Spleen (tissue), 11 donors: ENCODE measurements at regions not wholly inside any gene's neighbourhood (a gene's known extent, or its start where the extent isn't known, plus 50 kb on each side); places are given as distances from the start of the nearest gene placed in this dataset.

ENCODE experiments used
- DNase-seq: peaks from one replicate; pipeline ENCODE4 v3.0.0-alpha.2; 2020
- H3K27ac ChIP-seq, 8 donors: fragments of 200-600 bp; sonication (generic) in 7 of 8; 1 replicate in 4 of 8; 2 replicates in 4 of 8; pipeline versions ENCODE4 v1.5.0 to v1.8.0; 2016 to 2021; ENCODE audit warnings: inconsistent platforms in 4 of 8, mild to moderate bottlenecking in 4 of 8, moderate library complexity in 1 of 8
- H3K27me3 ChIP-seq, 7 donors: fragments of 200-600 bp; sonication (generic) in 6 of 7; replicated peaks in 1 of 7; 1 replicate in 4 of 7; 2 replicates in 3 of 7; pipeline versions ENCODE4 v1.5.0 to v1.8.0; 2016 to 2021; ENCODE audit warnings: inconsistent platforms in 3 of 7, mild to moderate bottlenecking in 1 of 7
- H3K36me3 ChIP-seq, 6 donors: fragments of 200-600 bp; sonication (generic) in 5 of 6; 1 replicate in 4 of 6; 2 replicates in 2 of 6; pipeline versions ENCODE4 v1.5.0 to v1.8.0; 2016 to 2021; ENCODE audit warnings: inconsistent platforms in 2 of 6
- H3K4me1 ChIP-seq, 6 donors: fragments of 200-600 bp; sonication (generic) in 5 of 6; 1 replicate in 3 of 6; 2 replicates in 3 of 6; pipeline versions ENCODE4 v1.5.0 to v1.8.0; 2016 to 2021; ENCODE audit warnings: inconsistent platforms in 3 of 6
- H3K4me3 ChIP-seq, 8 donors: fragments of 200-600 bp; sonication (generic) in 7 of 8; 1 replicate in 4 of 8; 2 replicates in 4 of 8; pipeline versions ENCODE4 v1.5.0 to v1.8.0; 2016 to 2021; ENCODE audit warnings: inconsistent platforms in 4 of 8, mild to moderate bottlenecking in 4 of 8, moderate library complexity in 2 of 8
- H3K9me3 ChIP-seq, 8 donors: fragments of 200-600 bp; sonication (generic) in 7 of 8; 1 replicate in 4 of 8; 2 replicates in 4 of 8; pipeline versions ENCODE4 v1.5.0 to v1.8.0; 2016 to 2021; ENCODE audit warnings: inconsistent platforms in 4 of 8
- POLR2A ChIP-seq, 3 donors: fragments of 450-650 bp; IDR thresholded peaks; one replicate each; pipeline ENCODE4 v1.5.1; 2017; ENCODE audit warnings: antibody characterized with exemption in 3 of 3, mild to moderate bottlenecking in 1 of 3
- POLR2AphosphoS5 ChIP-seq, 3 donors: sonication (generic); formaldehyde crosslinking; IDR thresholded peaks; one replicate each; pipeline ENCODE4 v1.5.1; 2017; ENCODE audit warnings: antibody characterized with exemption in 3 of 3
- WGBS, 5 donors: extraction: QIAGEN DNeasy Blood & Tissue Kit in 3 of 5; methylation state at CpG; one replicate each; pipeline versions ENCODE4 v1.1.5 to v1.1.7; 2013 to 2018; 5-methylcytosine and 5-hydroxymethylcytosine counted together
- intact Hi-C: fragments of 100-400 bp; cut with DNase I; formaldehyde crosslinking; loops from one replicate; pipeline ENCODE4 v1.15.0; 2023; ENCODE audit warnings: low total_unique reads
- TF ChIP-seq, protein P1 (sequence below), 11 experiments: fragments of 200-600 bp in 7 of 11; fragments of 450-650 bp in 4 of 11; sonication (generic) in 4 of 11; IDR thresholded peaks in 8 of 11; conservative IDR thresholded peaks in 3 of 11; 1 replicate in 7 of 11; 2 replicates in 4 of 11; pipeline versions ENCODE4 v1.4.0 to v1.8.0; 2016 to 2021; ENCODE audit warnings: antibody characterized with exemption in 11 of 11, inconsistent platforms in 4 of 11, mild to moderate bottlenecking in 1 of 11
- donor health status: healthy with polysubstance abuse.
- donor health status: DM: no; HTN: no; CAD: no; lungs with moderate emphysema.
- donor health status: DM: no; HTN: no; CAD: no.
- donor health status: Bipolar disorder and iron deficiency.
- donor health status: healthy.
- donor health status: DM: no; HTN: no; CAD: no.
- donor health status: DM: yes; HTN: yes; CAD: no.

DNA sequence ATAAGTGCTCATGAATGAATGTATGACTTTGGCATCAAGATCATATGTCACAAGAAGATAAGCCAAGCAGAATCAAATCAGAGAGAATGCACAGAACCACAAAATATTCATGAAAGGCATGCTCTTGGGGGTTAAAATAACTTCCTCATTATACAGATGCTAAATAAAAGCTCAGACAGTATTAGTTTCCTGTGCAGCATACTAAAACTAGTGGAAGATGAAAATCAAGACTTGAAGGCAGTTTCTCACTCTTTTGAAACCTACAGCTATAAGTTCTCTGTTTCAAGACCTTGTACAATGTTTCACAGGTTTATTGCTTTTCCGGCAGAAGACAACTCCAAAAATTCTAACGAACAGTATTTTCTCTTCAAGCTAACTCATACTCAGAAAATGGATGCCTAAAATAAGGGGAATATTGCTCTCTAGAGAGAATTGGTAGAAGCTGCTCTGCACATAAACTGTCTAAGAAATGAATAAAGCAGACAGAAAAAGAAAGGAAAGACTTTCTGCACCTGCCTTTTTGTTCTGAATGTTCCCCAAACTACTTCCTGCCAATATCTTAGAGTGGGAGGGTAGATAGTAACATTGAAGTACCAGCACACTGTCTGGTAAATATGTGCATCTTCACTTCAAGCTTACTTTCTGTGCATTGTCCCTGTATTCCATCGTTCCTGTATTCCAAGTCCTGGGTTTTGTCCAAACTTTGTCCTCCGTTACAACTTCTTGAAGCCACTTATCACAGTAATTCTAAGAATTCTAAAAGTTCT lies 639.4 kb upstream of the FAT3 start:
- Histone ChIP-seq H3K36me3 (no peaks in the 10 kb centered on the region), H3K9me3 (peaks cover 0 to 36% (median 25%) of the 10 kb centered on the region in 8 donors), H3K4me1 (no peaks in the 10 kb centered on the region), H3K27me3 (no peaks in the 10 kb centered on the region), H3K4me3 (no peak overlapping the region), H3K27ac (no peak overlapping the region)
- TF ChIP-seq POLR2A (IDR thresholded peaks at IDR 0.05), result no peak
- TF ChIP-seq, protein P1, sequence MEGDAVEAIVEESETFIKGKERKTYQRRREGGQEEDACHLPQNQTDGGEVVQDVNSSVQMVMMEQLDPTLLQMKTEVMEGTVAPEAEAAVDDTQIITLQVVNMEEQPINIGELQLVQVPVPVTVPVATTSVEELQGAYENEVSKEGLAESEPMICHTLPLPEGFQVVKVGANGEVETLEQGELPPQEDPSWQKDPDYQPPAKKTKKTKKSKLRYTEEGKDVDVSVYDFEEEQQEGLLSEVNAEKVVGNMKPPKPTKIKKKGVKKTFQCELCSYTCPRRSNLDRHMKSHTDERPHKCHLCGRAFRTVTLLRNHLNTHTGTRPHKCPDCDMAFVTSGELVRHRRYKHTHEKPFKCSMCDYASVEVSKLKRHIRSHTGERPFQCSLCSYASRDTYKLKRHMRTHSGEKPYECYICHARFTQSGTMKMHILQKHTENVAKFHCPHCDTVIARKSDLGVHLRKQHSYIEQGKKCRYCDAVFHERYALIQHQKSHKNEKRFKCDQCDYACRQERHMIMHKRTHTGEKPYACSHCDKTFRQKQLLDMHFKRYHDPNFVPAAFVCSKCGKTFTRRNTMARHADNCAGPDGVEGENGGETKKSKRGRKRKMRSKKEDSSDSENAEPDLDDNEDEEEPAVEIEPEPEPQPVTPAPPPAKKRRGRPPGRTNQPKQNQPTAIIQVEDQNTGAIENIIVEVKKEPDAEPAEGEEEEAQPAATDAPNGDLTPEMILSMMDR (IDR thresholded peaks at IDR 0.05 in 8 of 11, conservative IDR thresholded peaks at IDR 0.05 in 3 of 11), result no peak
- no peak for TF ChIP-seq POLR2AphosphoS5 (IDR thresholded peaks at IDR 0.05)
- 77 to 89% (median 80%) methylated on average over 4 of the region's 4 CpGs for WGBS, 5 donors
- intact Hi-C loops, result no loop called here
- DNase-seq, result no peak

DNA sequence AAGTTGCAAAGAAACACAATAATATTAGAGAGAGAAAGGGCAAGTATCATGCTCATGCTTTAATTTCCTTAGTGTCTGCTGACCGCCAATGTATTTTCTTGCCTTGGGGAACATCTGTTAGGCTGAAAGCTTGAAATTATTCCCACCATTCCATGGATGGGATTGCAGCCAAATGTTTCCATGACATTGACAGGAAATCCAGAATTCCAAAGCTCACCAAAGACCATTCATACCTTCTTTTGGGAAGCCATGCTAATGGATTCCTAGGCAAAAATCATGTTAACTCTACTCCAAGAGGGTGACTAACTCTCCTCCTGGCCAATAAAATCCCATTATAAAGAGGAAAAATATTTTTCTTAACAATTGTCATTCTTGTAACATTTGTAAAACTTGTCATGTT lies 661.4 kb upstream of the FAT3 start:
- no peak for TF ChIP-seq POLR2AphosphoS5 (IDR thresholded peaks at IDR 0.05)
- no peak for TF ChIP-seq POLR2A (IDR thresholded peaks at IDR 0.05)
- TF ChIP-seq, protein P1 (IDR thresholded peaks at IDR 0.05 in 8 of 11, conservative IDR thresholded peaks at IDR 0.05 in 3 of 11), result no peak
- intact Hi-C loops, result no loop called here
- no peaks in the 10 kb centered on the region for H3K4me1 ChIP-seq
- H3K9me3 ChIP-seq, result peaks cover 0 to 26% (median 9%) of the 10 kb centered on the region in 8 donors
- 56 to 82% (median 77%) methylated on average over 1 of the region's 1 CpG for WGBS, 5 donors
- H3K27ac ChIP-seq, result no peak overlapping the region
- DNase-seq, result no peak
- H3K4me3 ChIP-seq, result no peak overlapping the region
- H3K36me3 ChIP-seq, result no peaks in the 10 kb centered on the region
- no peaks in the 10 kb centered on the region for H3K27me3 ChIP-seq

DNA sequence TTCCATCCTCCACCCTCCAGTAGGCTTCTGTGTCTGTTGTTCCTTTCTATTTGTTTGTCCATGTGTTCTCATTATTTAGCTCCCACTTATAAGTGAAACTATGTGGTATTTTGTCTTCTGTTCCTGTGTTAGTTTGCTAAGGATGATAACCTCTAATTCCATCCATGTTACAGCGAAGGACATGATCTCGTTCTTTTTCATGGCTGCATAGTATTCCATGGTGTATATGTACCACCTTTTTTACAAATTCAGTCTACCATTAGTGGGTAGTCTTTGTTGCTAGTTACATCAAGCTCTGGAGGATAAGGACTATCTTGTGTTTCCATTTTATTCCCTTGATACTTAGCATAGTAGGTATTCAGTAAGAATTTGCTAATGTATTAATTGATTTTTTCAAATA lies 664.2 kb upstream of the FAT3 start:
- Histone ChIP-seq H3K36me3 (no peaks in the 10 kb centered on the region), H3K4me3 (no peak overlapping the region), H3K4me1 (no peaks in the 10 kb centered on the region), H3K27ac (no peak overlapping the region), H3K9me3 (peaks cover 0 to 22% (median 9%) of the 10 kb centered on the region in 8 donors), H3K27me3 (no peaks in the 10 kb centered on the region)
- intact Hi-C loops, result no loop called here
- WGBS, 5 donors, result 83 to 95% (median 87%) methylated on average over 2 of the region's 2 CpGs
- no peak for DNase-seq
- no peak for TF ChIP-seq POLR2A (IDR thresholded peaks at IDR 0.05)

DNA sequence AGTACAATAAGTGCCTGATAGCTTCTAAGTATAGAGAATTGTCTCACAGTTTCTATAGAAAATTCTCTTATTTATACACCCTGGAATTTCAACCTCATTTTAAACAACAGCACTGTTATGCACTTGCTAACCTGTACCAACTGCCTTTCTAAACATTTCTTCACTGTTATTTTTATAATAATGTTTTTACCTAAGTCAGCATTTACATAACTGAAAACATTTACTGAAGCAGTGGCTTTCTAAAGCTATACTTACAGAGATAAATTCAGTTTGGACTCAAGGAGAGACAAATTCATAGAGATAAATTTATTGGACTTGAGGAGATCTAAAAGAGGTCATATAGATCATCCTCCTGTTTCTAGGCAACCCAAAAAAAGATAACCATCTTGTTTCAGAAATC lies 686.6 kb upstream of the FAT3 start:
- no peaks in the 10 kb centered on the region for H3K4me1 ChIP-seq
- TF ChIP-seq POLR2A (IDR thresholded peaks at IDR 0.05) (no peak), POLR2AphosphoS5 (IDR thresholded peaks at IDR 0.05) (no peak)
- TF ChIP-seq, protein P1 (IDR thresholded peaks at IDR 0.05 in 8 of 11, conservative IDR thresholded peaks at IDR 0.05 in 3 of 11), result no peak
- intact Hi-C loops, result no loop called here
- no peaks in the 10 kb centered on the region for H3K27me3 ChIP-seq
- H3K9me3 ChIP-seq, result peaks cover 0 to 61% (median 28%) of the 10 kb centered on the region in 8 donors
- H3K27ac ChIP-seq, result no peak overlapping the region
- no peak for DNase-seq
- H3K36me3 ChIP-seq, result no peaks in the 10 kb centered on the region
- H3K4me3 ChIP-seq, result no peak overlapping the region
